ENCODE measurements at regions not wholly inside any gene's neighbourhood (a gene's known extent, or its start where the extent isn't known, plus 50 kb on each side); places are given as distances from the start of the nearest gene placed in this dataset.

DNA sequence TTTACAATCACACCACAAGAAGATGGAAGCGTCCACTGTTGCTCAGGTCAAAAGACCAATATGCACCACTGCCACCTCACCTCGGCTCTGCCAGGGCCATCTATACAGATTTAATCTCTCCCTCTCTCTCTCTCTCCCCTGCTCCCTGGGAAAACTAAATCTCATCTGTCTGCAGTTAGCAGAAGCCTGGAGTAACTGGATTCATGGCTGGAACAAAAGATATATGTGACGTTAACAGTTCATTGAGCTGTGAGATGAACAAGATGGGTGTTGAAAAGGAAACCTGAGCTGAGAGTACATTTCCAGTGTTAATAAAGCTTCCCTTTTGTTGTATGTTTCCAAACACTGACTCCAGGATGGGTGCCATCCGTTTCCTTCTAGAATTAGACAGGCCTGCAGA, 369.7 kb downstream of the CDK5RAP2 start:
- DNase-seq = no peak

DNA sequence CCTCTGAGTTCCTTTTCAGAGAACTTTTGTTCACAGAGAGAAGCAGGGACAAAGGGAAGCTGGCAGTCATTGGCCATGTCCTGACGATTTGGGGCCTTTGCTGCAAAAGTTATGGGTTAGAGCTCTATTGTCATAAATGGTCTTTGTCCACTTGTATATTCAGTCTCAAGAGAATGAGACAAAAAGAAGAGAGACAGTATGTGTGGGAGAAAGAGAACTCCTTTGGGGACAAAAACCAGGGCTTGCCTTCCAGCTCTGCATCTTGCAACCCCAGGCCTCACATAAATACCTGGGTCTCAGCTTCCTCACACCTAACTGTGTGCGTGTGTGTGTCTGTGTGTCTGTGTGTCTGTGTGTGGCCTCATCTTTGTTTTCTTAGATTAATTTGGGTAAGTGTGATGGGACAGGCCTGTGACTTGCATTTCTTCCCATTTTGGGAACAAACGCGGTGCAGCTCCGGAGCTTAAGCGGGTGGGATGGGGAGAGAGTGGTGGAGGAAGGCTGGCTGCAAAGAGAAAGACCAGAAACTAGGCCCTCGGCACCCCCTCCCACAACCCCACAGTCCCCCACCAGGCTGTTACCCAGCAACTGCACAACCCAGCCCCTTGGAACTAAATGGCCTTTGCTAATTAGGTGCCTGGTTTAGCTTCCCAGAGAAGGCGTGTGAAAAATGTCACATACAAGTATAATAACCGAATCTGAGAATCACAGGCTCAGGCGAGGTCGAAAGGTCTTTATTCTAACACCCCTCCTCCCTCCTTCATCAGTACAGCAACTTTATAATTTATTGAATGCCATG, 376.9 kb downstream of the CDK5RAP2 start:
- no peak for DNase-seq

DNA sequence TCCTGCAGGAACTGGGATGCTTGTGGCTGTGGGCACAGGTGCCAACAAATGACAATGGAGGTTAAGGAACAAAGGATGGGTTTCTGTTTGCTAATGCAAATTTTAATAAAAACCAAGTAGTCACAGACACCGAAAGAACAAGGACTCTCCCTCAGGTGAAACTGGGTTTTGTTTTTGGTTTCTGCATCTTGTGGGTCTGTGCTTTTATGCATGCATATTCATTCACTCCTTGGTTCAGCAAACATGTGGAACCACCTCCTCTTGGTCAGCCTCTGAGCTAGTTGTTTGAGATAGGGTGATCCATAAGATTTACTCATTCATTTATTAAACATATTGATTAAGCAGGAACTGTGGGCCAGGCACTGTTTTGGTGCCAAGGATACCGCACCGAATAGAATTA, 381.9 kb downstream of the CDK5RAP2 start:
- no peak for DNase-seq

DNA sequence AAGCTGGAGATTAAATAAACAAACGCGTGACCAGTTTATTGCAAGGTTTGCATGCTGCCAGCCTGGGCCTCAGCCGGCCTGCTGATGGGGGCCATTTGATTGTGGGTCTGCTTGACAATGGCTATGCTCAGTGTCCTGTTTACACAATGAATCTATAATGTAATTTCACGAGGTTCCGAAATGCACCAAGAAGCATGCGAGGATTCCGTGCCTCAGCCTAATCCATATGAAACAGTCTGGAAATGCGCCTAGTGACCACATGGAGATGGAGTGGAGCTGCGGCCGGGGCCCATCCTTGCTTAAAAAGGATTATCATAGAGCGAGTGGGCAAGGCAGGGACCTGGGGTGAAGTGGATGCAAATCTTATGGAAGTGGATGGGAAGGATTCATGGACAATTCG, 382.4 kb downstream of the CDK5RAP2 start:
- DNase-seq = no peak

DNA sequence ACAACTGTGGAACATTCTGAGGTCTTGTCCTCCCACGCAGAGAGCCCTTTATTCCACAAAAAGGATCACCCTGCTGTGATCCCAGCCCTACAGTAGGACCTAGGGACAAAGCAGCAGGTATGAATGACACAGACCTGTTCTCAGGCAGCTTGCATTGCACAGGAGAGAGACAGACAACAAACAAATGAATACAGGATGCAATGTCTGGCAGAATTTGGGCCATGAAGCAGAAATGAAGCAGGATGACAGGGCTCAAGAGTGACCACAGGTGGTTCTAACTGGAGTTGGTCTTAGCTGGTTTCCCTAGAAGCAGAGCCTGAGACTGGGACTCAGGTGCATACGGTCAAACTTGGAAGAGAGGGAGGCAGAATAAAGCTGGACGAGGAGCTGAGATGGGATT, 388.8 kb downstream of the CDK5RAP2 start:
- DNase-seq = no peak

DNA sequence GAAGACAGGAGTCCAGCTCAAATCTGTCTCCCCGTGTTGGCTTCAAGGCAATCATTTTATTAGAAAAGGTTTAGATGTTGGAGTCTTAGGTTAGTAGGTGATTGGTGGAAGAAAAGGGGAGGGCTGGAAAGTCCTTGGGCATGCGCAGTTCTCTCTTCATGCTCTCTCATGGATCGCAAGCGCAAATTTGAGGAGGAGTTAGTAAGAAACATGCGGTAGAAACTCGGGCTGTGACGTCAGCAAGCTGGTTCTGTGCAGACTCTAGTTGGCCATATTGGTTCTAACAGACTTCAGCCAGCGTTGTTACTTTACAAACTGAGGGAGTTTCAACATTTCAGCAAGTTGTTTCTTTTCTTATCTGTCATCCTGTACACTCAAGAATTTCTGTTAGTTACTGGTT, 392.2 kb downstream of the CDK5RAP2 start:
- no peak for DNase-seq

DNA sequence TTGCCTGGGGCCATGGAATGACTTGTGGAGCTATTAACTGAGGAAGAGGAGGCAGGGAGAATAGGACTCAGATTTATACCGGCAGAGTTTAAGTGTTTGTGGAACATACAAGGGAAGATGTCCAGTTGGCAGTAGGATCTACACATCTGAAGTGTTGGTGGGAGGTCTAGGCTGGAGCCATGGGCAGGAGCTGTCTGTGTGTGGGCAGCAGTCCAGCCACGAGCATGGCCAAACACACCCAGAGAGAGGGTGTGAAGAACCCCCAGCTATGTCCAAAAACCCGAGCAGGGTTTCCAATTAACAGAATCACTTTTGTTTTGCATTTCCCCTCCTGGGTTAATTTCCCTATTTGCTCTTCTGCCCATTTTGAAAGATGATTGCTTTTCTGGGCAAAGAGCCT, 393.7 kb downstream of the CDK5RAP2 start:
- no peak for DNase-seq

DNA sequence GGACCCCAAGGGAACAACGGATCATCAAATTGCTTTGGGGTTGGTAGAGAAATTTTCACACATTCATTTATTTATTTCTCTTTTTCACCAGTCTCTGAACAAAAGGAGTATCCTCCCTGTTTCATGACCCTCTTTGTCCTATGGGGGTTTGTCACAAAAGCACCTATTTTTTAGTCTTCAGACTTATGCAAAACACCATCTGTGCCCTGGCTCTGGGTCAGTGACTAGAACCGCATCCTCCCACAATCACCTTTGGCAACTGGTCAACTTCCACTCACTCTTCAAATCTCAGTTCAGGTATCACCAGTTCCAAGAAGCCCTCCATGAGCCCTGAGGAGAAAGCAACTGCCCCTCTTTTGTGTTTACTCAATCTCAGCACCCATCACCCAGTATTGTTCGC, 395.7 kb downstream of the CDK5RAP2 start:
- no peak for DNase-seq

DNA sequence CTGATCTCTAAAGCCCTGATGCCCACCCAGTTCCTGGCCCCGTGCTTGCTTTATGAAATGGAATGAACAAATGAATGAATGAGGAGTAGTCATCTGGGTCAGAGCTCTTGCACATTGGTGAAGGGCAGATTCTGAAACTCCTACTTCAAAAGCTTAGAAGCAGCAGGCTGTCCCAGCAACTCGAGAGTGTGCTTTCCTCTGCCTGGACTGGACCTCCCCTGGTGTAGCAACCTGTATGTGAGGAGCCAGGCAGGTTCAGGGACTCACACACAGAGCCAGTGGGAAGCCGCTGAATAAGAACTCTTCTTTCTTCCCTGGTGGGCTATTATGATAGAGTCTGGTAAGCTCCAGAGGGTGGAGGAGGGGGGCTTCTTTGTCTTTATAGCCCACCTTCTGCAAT, 396.4 kb downstream of the CDK5RAP2 start:
- DNase-seq = no peak

DNA sequence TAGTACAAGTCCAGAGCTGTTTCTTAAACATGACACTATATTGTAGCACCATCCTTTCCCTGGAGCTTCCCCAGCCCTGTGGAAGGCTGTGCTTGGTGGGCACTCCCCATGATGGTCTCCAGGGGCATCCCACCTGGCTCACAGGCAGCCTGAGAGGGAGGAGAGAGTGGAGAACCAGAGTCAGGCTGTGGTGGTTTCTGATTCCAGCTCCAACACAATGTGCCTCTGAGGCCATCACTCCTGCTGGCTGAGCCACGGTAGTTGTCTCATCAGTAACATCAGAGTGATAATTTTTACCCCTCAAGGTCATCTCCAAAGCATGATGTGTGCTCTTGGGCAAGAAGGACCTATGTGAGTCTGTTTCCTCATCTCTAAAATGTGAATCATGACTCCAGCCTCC, 398.0 kb downstream of the CDK5RAP2 start:
- no peak for DNase-seq

DNA sequence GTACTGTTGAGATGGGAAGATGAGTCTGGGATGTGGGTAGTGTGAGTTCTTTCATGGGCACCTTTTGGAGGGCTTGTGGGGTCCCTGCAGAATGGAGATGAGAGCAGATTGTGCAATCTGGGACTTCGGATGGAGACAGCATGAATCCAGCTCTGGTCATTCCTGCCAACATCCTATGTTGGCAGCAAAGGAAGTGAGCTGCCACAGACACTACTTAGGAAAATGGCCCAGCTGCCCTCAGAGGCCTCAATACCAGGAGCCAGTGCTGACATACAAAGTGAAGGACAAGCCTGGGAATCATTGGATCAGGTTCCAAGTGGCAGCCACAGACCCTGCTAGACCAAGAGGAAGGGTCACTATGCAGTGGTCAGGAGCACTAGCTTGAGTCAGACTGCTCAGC, 402.8 kb downstream of the CDK5RAP2 start:
- no peak for DNase-seq

DNA sequence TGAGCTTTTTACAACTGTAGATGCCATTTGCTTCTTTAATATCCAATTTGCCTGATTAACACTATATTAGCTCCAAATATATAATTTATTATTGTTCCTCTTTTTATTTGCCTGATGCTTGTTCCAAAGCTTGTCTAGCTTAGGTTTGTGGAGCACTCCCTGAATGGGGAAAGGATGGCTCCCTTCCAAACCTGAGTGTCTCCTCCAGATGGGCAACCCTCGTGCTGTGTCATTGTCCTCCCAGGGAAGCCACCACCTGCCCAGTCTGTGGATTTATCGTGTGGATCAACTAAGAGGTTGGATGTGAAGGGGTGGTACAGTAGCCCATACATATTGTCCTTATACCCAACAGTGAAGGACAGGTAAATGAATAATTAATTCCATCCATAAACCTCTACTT, 404.9 kb downstream of the CDK5RAP2 start:
- DNase-seq = no peak

DNA sequence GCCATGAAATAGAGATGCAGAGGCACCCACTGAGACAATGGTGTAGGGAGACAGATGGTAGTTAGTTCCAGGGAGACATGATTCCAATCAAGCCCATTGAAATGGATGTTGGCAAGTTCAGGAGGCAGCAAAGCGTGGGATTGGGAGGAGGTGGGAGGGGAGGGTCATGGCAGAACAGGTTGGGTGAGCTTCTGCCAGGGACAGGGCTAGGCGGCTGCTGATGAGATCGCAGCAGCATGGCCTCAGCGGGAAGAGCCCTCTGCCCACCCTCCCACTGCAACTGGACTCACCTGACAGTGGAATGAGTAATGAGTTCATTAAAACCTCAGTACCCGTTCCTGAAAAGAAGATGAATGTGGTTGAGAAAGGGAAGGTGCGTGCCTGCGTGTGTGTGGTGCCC, 418.2 kb downstream of the CDK5RAP2 start:
- DNase-seq = no peak

DNA sequence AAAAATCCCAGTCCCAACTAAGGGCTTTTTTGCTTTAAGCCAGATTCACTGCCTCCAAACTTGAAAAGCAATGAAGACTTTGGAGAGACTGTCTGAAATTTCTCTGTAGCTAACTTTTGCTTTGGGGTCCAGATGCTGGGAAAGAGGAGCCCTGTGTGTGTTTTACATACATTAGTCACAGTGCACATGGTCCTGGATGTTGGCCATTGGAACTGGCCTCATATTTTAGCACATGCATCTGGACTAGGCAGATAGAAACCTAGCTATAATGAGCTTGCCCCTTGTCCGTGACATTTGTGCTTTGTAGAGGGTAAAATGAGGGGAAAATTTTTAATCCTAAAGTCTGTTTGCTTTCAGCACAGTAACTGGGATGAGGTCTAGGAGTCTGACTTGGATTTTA, 421.7 kb downstream of the CDK5RAP2 start:
- no peak for DNase-seq

DNA sequence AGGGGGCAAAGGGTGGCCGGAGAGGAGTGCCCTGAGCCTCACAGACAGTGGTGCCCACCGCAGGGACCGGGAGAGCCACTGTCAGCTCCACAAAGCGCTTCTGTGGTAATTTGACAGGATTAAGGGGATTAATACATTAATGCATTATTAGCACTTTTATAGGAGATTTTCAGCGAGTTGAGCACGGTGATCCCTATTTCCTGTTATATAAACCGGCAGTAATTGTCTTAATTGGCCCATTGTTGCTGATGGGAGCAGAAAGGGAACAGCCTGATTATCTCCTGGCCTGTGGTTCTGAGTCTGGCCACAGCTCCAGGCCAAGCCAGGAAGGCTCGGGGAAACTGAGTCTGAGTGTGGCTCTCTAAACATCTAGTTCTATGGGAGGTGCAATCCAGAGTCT, 423.6 kb downstream of the CDK5RAP2 start:
- DNase-seq = no peak

DNA sequence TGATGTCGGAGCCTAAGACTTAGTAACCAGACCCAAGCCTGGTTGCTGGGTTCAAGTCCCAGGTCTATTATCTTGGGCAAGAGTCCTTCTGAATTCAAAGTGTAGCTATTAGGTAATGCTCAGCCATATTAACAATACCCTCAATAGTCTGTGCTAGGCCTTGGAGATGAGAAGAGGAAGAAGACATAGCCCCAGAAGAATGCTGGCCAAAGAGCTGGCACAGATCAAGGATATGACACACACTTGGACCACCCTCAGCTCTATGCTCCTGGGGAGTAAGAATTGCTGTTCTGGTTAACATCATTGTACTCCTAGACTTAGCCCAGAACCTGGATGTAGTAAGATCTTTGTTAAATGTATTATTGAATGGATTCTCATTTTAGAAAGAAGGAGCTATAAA, 426.7 kb downstream of the CDK5RAP2 start:
- DNase-seq = no peak

DNA sequence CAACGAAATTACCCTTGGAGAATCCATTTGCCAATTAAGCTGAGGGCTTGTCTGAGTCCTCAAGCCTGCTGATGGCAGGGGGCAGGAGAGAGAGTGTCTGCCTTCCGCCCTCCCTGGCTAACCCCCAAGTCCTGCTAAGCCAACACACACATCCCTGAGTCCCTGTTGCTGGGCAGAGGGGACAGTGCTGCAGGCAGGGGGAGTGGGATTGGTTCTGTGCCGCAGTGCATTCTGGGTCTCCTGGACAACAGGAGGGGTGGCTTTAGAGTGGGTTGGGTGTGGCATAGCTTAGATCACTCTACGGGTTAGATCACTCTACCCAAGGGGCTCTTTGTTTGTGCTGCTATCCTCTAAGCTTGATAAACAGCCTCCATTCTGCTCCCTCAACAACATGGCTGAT, 427.7 kb downstream of the CDK5RAP2 start:
- no peak for DNase-seq

DNA sequence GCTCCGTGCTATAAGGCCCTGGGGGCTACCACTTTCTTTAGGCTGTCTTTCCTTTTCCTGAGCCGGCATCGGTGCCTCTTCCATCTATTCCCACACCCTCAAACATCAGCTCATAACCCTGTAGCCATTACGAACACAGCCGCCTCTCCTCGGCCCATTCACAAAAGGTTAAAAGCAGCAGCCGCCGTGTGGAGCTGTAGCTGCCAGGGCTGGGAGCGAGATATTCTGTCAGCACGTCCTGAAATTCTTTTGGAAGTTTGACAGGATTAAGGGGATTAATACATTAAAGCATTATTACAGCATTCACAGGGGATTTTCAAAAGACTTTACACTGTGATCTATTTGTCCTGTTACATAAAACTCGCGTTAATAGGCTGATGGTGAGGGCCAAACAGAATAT, 428.2 kb downstream of the CDK5RAP2 start:
- no peak for DNase-seq

DNA sequence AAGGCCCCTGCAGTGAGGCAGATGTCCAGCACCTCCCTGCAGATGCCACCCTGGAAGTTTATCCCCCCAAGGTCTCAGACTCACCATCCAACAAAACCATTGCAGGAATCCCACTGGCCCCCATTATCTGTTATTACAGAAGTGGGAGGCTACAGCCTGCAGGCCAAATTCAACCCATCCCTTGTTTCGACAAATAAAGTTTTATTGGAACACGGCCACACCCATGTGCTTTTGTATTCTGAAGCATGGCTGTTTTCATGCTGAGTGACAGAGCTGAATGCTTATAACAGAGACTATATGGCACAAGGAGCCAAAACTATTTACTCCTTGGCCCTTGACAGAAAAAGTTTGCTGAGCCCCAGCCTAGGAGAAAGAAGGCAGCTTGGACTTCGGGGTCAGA, 428.8 kb downstream of the CDK5RAP2 start:
- no peak for DNase-seq

DNA sequence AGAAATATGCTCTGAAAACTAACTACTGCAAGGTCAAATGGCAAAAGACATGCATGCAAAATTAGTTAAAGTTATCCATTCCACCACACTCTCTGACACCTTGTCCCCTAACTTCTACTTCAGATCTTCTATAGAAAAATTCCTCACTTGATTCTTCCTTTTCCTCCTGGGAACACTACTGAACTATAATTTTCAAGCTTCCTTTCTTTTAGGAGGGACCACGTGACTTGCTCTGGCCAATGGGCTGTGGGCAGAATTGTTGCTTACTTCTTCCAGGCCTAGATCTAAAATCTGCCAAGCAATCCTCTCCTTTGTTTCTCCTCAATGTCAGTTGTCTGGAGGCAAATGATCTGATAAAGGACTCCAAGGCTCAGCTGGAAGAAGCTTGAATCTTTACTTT, 441.0 kb downstream of the CDK5RAP2 start:
- no peak for DNase-seq

DNA sequence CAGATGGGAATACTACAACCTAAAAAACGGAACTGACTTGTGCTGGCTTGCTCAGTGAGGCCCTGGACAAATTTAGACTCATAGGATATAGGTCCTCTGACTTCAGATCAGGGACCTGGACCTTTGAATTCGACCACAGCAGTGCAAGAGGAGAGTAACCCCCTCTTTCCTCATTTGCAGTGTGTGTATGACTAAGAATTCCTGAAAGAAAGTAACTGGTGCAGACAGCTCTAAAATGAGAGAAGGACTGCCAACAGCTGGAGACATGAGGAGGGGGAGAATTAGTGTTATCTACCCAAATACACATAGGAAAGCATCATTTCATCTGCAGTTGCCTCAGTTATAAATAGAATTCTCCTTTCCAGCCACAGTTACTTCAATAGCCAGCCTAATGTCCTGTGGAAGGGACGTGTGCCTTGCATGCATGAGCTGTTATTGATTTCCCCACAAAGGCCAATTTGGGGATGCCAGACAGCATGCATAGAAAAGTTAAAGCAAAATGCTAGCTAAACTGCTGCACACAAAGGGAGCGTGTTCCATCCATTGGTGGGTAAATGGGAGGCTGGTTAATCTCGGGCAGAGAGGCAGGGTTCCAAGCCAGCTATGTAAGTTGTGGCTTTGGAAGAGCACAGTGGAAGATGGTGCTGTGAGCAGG, 442.7 kb downstream of the CDK5RAP2 start:
- DNase-seq = no peak

DNA sequence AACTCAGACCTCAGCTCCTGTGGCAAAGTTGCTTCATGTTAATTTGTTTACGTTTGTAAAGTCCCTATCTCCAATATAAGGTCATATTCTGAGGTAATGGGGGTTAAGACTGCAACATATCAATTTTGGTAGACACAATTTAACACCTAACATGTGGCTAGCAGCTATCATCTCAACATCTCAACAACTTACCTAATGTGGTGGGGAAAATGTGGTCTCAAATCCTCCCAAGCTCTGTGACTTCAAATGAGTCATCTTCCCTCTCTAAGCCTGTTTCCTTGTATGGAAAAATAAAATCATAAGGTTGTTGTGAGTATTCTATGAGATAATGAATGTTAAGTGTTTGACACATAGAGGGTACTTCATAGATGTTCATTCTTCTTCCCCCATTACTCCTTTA, 443.3 kb downstream of the CDK5RAP2 start:
- DNase-seq = no peak

DNA sequence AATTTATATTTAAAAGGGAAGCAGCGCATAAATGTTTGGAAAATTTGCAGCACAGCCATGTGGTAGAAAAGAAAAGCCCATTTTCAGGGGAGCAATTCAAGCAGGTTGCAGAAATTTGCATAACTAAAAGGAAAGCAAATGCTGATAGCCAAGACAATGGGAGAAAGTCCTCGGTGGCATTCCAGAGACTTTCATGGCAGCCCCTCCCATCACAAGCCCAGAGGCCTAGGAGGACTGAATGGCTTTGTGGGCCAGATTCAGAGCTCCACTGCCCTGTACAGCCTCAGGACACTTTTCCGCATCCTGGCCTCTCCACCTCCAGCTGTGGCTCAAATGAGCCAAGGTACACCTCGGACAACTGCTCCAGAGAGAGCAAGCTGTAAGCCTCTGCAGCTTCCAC, 462.9 kb downstream of the CDK5RAP2 start:
- no peak for DNase-seq

DNA sequence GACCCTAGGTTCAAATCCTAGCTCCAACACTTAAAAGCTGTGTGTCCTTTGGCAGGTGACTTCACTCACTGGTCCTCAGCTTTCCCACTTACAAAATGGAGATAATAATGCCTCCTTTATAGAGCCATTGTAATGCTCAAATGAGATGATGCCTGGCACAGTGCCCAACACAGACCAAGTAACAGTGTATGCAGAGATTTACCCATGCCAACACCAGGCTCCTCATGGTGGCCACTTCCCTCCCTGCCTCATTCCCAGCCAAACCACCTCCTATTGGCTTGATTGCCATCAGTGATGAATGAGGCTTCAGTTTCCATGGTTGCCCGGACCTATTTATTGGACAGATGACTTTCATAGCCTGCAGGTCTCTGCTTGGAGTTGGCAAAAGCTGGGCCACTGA, 469.4 kb downstream of the CDK5RAP2 start:
- no peak for DNase-seq

DNA sequence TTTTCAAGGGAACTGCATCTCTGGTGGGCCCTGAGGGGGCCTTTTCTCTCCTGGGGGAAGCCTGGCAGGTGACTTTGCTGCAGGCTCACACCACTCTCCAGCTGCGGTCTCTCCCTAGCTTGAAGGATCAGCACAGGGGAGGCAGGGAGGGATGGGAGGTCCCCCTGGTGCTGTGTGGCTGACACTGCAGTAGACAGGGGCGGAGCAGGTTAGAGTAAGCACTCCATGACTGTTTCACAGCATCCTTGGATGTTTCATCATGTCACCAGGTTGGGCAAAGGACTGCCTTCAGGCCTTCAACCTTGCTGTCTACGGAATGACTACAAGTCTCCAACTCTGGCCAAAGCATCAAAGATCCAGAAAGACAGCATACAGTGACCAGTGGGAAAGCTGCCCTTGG, 470.7 kb downstream of the CDK5RAP2 start:
- no peak for DNase-seq

Measured in CD4-positive, alpha-beta T cell treated with Interferon gamma for 1 hour (primary cell).